ENCODE measurements at regions not wholly inside any gene's neighbourhood (a gene's known extent, or its start where the extent isn't known, plus 50 kb on each side); places are given as distances from the start of the nearest gene placed in this dataset.

DNA sequence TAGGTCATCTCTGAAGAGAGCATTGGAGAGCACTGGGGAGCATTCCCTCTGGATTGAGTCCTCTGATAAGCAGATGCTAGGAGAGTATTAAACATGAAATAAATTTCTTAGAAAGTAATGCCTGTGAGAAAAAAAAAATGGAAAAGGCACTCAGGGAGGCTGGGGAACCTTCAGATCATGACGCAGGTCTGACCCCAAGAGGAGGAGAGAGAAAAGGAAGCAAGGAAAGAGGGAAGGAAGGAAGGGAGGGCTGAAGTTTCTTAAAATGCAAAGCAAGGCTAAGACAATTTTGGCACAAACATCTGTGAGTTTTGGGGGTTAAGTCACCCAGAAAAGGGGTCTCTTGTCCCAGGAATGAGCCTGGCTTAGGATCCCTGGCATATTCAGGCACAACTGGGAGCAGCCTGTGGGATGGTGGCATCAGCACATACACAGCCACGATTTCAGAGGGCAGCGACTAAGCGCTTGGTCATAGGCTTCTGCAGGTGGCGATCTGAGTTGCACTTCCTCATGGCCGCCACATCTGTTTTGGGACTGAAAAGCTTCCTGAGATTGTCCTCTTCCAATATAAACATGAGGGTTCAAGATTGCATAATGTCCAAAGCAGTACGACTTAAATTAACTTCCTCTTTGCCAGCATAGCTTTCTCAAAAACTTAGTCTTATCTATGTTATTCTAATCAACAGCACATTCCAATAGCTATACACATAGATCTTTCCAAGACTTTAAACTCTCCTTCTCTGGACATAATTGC lies 692.7 kb downstream of the DNAH5 start:
- TF ChIP-seq, protein P1, sequence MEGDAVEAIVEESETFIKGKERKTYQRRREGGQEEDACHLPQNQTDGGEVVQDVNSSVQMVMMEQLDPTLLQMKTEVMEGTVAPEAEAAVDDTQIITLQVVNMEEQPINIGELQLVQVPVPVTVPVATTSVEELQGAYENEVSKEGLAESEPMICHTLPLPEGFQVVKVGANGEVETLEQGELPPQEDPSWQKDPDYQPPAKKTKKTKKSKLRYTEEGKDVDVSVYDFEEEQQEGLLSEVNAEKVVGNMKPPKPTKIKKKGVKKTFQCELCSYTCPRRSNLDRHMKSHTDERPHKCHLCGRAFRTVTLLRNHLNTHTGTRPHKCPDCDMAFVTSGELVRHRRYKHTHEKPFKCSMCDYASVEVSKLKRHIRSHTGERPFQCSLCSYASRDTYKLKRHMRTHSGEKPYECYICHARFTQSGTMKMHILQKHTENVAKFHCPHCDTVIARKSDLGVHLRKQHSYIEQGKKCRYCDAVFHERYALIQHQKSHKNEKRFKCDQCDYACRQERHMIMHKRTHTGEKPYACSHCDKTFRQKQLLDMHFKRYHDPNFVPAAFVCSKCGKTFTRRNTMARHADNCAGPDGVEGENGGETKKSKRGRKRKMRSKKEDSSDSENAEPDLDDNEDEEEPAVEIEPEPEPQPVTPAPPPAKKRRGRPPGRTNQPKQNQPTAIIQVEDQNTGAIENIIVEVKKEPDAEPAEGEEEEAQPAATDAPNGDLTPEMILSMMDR (IDR thresholded peaks at IDR 0.05 in 2 of 3, conservative IDR thresholded peaks at IDR 0.05 in 1 of 3; ENCODE audit: borderline replicate concordance in 1 of 3, insufficient read depth in 1 of 3, low read depth in 2 of 3, low read length in 2 of 3), result no peak
- TF ChIP-seq YY1 (IDR thresholded peaks at IDR 0.05; ENCODE audit: extremely low read depth, insufficient replicate concordance, low read depth, low read length) (no peak), EZH2 (IDR thresholded peaks at IDR 0.05) (no peak), EGR1 (IDR thresholded peaks at IDR 0.05; ENCODE audit: low read depth) (no peak), POLR2A (IDR thresholded peaks at IDR 0.05; ENCODE audit: borderline replicate concordance, extremely low read depth, insufficient read depth, insufficient read length) (no peak), EZH2phosphoT487 (IDR thresholded peaks at IDR 0.05; ENCODE audit: borderline replicate concordance) (no peak), TCF7L2 (IDR thresholded peaks at IDR 0.05; ENCODE audit: borderline replicate concordance, extremely low read depth, insufficient read depth, insufficient read length) (no peak), SRF (IDR thresholded peaks at IDR 0.05; ENCODE audit: low read depth) (no peak), POLR2AphosphoS5 (IDR thresholded peaks at IDR 0.05; ENCODE audit: low read depth, low read length) (no peak), SIN3A (IDR thresholded peaks at IDR 0.05; ENCODE audit: low read depth) (no peak), CEBPB (IDR thresholded peaks at IDR 0.05; ENCODE audit: low read depth) (no peak)
- TF ChIP-seq, protein P2, sequence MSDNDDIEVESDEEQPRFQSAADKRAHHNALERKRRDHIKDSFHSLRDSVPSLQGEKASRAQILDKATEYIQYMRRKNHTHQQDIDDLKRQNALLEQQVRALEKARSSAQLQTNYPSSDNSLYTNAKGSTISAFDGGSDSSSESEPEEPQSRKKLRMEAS (IDR thresholded peaks at IDR 0.05), result no peak

Measured in HCT116 (cell line).